HAP-1 (cell line): ENCODE measurements at regions not wholly inside any gene's neighbourhood (a gene's known extent, or its start where the extent isn't known, plus 50 kb on each side); places are given as distances from the start of the nearest gene placed in this dataset.
"Not testable (repeated sequence)": the region's sequence is repeated elsewhere in the genome, so short reads cannot be mapped to it uniquely, and the experiment has no call there.

Source experiments
- DNase-seq, 2 experiments: peaks; one replicate each; pipeline ENCODE4 v3.0.0-alpha.2; 2016 to 2020; ENCODE audit warnings: low spot score in 2 of 2
- H3K27me3 ChIP-seq: fragments of 250-450 bp; sonication (Bioruptor Pico); 2 replicates; pipeline ENCODE4 v1.5.1; 2020; ENCODE audit warnings: low read depth, mild to moderate bottlenecking, moderate library complexity
- H3K36me3 ChIP-seq: fragments of 250-450 bp; sonication (Bioruptor Pico); replicated peaks from 2 replicates; pipeline ENCODE4 v1.5.1; 2020; ENCODE audit warnings: mild to moderate bottlenecking
- H3K4me1 ChIP-seq: fragments of 250-450 bp; sonication (Bioruptor Pico); 2 replicates; pipeline ENCODE4 v1.5.1; 2020; ENCODE audit warnings: mild to moderate bottlenecking
- H3K4me3 ChIP-seq: fragments of 250-450 bp; sonication (Bioruptor Pico); 2 replicates; pipeline ENCODE4 v1.5.1; 2020; ENCODE audit warnings: mild to moderate bottlenecking, moderate library complexity
- H3K9me3 ChIP-seq: fragments of 250-450 bp; sonication (Bioruptor Pico); 2 replicates; pipeline ENCODE4 v1.5.1; 2020; ENCODE audit warnings: mild to moderate bottlenecking, moderate library complexity
- in situ Hi-C: fragments of 300-500 bp; cut with MboI; formaldehyde crosslinking; loops from 3 replicates; pipeline ENCODE4 v1.14.3; 2020; ENCODE audit warnings: low sequenced_read_pairs, inconsistent platforms, mixed read lengths

GRCh38 chr2:195562570-195563566, 94.2 kb upstream of the SLC39A10 start:
- no peak for DNase-seq
- no peaks in the 10 kb centered on the region for H3K4me1 ChIP-seq
- no peaks in the 10 kb centered on the region for H3K9me3 ChIP-seq
- H3K4me3 ChIP-seq = no peak overlapping the region
- H3K36me3 ChIP-seq = no peaks in the 10 kb centered on the region
- in situ Hi-C loops = no loop called here
- no peaks in the 10 kb centered on the region for H3K27me3 ChIP-seq

- no peak overlapping the region for H3K4me3 ChIP-seq
- no peak for DNase-seq
These were observed 95.7 kb upstream of the SLC39A10 start for GRCh38 chr2:195561116-195561921.

GRCh38 chr2:195560209-195560895, 96.7 kb upstream of the SLC39A10 start:
- H3K4me1 ChIP-seq = no peaks in the 10 kb centered on the region
- in situ Hi-C loops = no loop called here

More at GRCh38 chr2:195561116-195561921, 95.7 kb upstream of the SLC39A10 start:
- H3K4me1 ChIP-seq = no peaks in the 10 kb centered on the region
- H3K27me3 ChIP-seq = no peaks in the 10 kb centered on the region
- no peaks in the 10 kb centered on the region for H3K9me3 ChIP-seq
- in situ Hi-C loops = no loop called here
- H3K36me3 ChIP-seq = no peaks in the 10 kb centered on the region

GRCh38 chr2:195559431-195559914, 97.6 kb upstream of the SLC39A10 start:
- Histone ChIP-seq H3K36me3 (no peaks in the 10 kb centered on the region), H3K4me1 (no peaks in the 10 kb centered on the region), H3K4me3 (no peak overlapping the region), H3K27me3 (no peaks in the 10 kb centered on the region), H3K9me3 (no peaks in the 10 kb centered on the region)
- DNase-seq = peak in 1 of 2 experiments; percentile 11
- in situ Hi-C loops = no loop called here

More at GRCh38 chr2:195560209-195560895, 96.7 kb upstream of the SLC39A10 start:
- Histone ChIP-seq H3K36me3 (no peaks in the 10 kb centered on the region), H3K27me3 (no peaks in the 10 kb centered on the region), H3K9me3 (no peaks in the 10 kb centered on the region), H3K4me3 (no peak overlapping the region)
- no peak for DNase-seq

- Histone ChIP-seq H3K27me3 (no peaks in the 10 kb centered on the region), H3K9me3 (no peaks in the 10 kb centered on the region), H3K4me3 (no peak overlapping the region), H3K4me1 (no peaks in the 10 kb centered on the region), H3K36me3 (no peaks in the 10 kb centered on the region)
- no peak for DNase-seq
- in situ Hi-C loops = no loop called here
These were observed 101.1 kb upstream of the SLC39A10 start for GRCh38 chr2:195555971-195556370.

GRCh38 chr2:195552581-195552980, 104.4 kb upstream of the SLC39A10 start:
- H3K27me3 ChIP-seq = no peaks in the 10 kb centered on the region
- no peaks in the 10 kb centered on the region for H3K36me3 ChIP-seq
- in situ Hi-C loops = no loop called here
- H3K9me3 ChIP-seq = no peaks in the 10 kb centered on the region
- DNase-seq = no peak
- H3K4me3 ChIP-seq = no peak overlapping the region
- no peaks in the 10 kb centered on the region for H3K4me1 ChIP-seq

GRCh38 chr2:195548198-195548940, 108.7 kb upstream of the SLC39A10 start:
- Histone ChIP-seq H3K9me3 (no peaks in the 10 kb centered on the region), H3K36me3 (no peaks in the 10 kb centered on the region), H3K27me3 (no peaks in the 10 kb centered on the region), H3K4me1 (no peaks in the 10 kb centered on the region), H3K4me3 (no peak overlapping the region)
- DNase-seq = no peak
- in situ Hi-C loops = no loop called here

GRCh38 chr2:195547268-195547840, 109.7 kb upstream of the SLC39A10 start:
- H3K27me3 ChIP-seq, H3K9me3 ChIP-seq, H3K36me3 ChIP-seq, H3K4me3 ChIP-seq, H3K4me1 ChIP-seq, DNase-seq, in situ Hi-C loops: not testable (repeated sequence)

GRCh38 chr2:195545811-195546210, 111.2 kb upstream of the SLC39A10 start:
- in situ Hi-C loops = no loop called here
- no peaks in the 10 kb centered on the region for H3K27me3 ChIP-seq

GRCh38 chr2:195543902-195544894, 112.8 kb upstream of the SLC39A10 start:
- Histone ChIP-seq H3K4me3 (no peak overlapping the region), H3K27me3 (no peaks in the 10 kb centered on the region), H3K9me3 (no peaks in the 10 kb centered on the region), H3K36me3 (no peaks in the 10 kb centered on the region), H3K4me1 (no peaks in the 10 kb centered on the region)
- no peak for DNase-seq
- in situ Hi-C loops = no loop called here

More at GRCh38 chr2:195545811-195546210, 111.2 kb upstream of the SLC39A10 start:
- DNase-seq = no peak
- Histone ChIP-seq H3K36me3 (no peaks in the 10 kb centered on the region), H3K4me3 (no peak overlapping the region), H3K4me1 (no peaks in the 10 kb centered on the region), H3K9me3 (no peaks in the 10 kb centered on the region)

GRCh38 chr2:195543063-195543462, 114.0 kb upstream of the SLC39A10 start:
- no peaks in the 10 kb centered on the region for H3K4me1 ChIP-seq
- DNase-seq = no peak
- in situ Hi-C loops = no loop called here

GRCh38 chr2:195542067-195542466, 115.0 kb upstream of the SLC39A10 start:
- H3K36me3 ChIP-seq = no peaks in the 10 kb centered on the region
- H3K27me3 ChIP-seq = no peaks in the 10 kb centered on the region
- DNase-seq = no peak
- in situ Hi-C loops = no loop called here
- H3K4me1 ChIP-seq = no peaks in the 10 kb centered on the region
- no peaks in the 10 kb centered on the region for H3K9me3 ChIP-seq
- no peak overlapping the region for H3K4me3 ChIP-seq

More at GRCh38 chr2:195543063-195543462, 114.0 kb upstream of the SLC39A10 start:
- H3K27me3 ChIP-seq = no peaks in the 10 kb centered on the region
- no peaks in the 10 kb centered on the region for H3K36me3 ChIP-seq
- no peaks in the 10 kb centered on the region for H3K9me3 ChIP-seq
- H3K4me3 ChIP-seq = no peak overlapping the region
